Suprapubic skin (tissue), 4 donors: ENCODE measurements at regions not wholly inside any gene's neighbourhood (a gene's known extent, or its start where the extent isn't known, plus 50 kb on each side); places are given as distances from the start of the nearest gene placed in this dataset.

Source experiments
- DNase-seq, 2 donors: peaks; one replicate each; pipeline ENCODE4 v3.0.0-alpha.2; 2019; ENCODE audit warnings: low spot score in 2 of 2
- H3K27ac ChIP-seq: fragments of 200-600 bp; sonication (generic); one replicate; pipeline ENCODE4 v1.5.1; 2019
- H3K27me3 ChIP-seq: fragments of 200-600 bp; sonication (generic); one replicate; pipeline ENCODE4 v1.5.1; 2019
- H3K36me3 ChIP-seq: fragments of 200-600 bp; sonication (generic); one replicate; pipeline ENCODE4 v1.5.1; 2019
- H3K4me1 ChIP-seq: fragments of 200-600 bp; sonication (generic); one replicate; pipeline ENCODE4 v1.5.1; 2019
- H3K4me3 ChIP-seq: fragments of 200-600 bp; sonication (generic); one replicate; pipeline ENCODE4 v1.5.1; 2019; ENCODE audit warnings: mild to moderate bottlenecking
- H3K9me3 ChIP-seq: fragments of 200-600 bp; sonication (generic); one replicate; pipeline ENCODE4 v1.5.1; 2019
- EP300 ChIP-seq: sonication (generic); formaldehyde crosslinking; IDR thresholded peaks from one replicate; pipeline ENCODE4 v1.6.1; 2017; ENCODE audit warnings: antibody characterized with exemption
- POLR2A ChIP-seq, 2 donors: fragments of 450-650 bp; IDR thresholded peaks; one replicate each; pipeline ENCODE4 v1.6.1; 2017; ENCODE audit warnings: antibody characterized with exemption in 2 of 2, mild to moderate bottlenecking in 2 of 2, moderate library complexity in 2 of 2
- POLR2AphosphoS5 ChIP-seq, 3 donors: sonication (generic); formaldehyde crosslinking; IDR thresholded peaks; one replicate each; pipeline ENCODE4 v1.6.1; 2017; ENCODE audit warnings: antibody characterized with exemption in 3 of 3
- WGBS: methylation state at CpG from one replicate; pipeline ENCODE4 v1.1.5; 2018; 5-methylcytosine and 5-hydroxymethylcytosine counted together
- TF ChIP-seq, protein P1 (sequence below), 2 donors: fragments of 200-600 bp in 1 of 2; fragments of 450-650 bp in 1 of 2; sonication (generic) in 1 of 2; IDR thresholded peaks; one replicate each; pipeline ENCODE4 v1.5.1; 2016 to 2019; ENCODE audit warnings: antibody characterized with exemption in 2 of 2, mild to moderate bottlenecking in 1 of 2, moderate library complexity in 1 of 2

- Histone ChIP-seq H3K27ac (no peak overlapping the region), H3K9me3 (no peaks in the 10 kb centered on the region), H3K36me3 (no peaks in the 10 kb centered on the region), H3K4me3 (no peak overlapping the region), H3K4me1 (no peaks in the 10 kb centered on the region), H3K27me3 (no peaks in the 10 kb centered on the region)
- WGBS: 79% methylated on average over 6 of the region's 6 CpGs
- no peak for DNase-seq
- TF ChIP-seq EP300 (no peak), POLR2AphosphoS5 (IDR thresholded peaks at IDR 0.05) (no peak)
These were observed 598.4 kb upstream of the GNPDA2 start for GRCh38 chr4:45324455-45325417.

GRCh38 chr4:45323453-45324058 is 597.2 kb upstream of the GNPDA2 start:
- DNase-seq: no peak
- H3K4me3 ChIP-seq: no peak overlapping the region
- TF ChIP-seq EP300 (no peak), POLR2AphosphoS5 (IDR thresholded peaks at IDR 0.05) (no peak), POLR2A (IDR thresholded peaks at IDR 0.05) (no peak)
- no peaks in the 10 kb centered on the region for H3K27me3 ChIP-seq
- no peaks in the 10 kb centered on the region for H3K9me3 ChIP-seq
- H3K27ac ChIP-seq: no peak overlapping the region
- no peaks in the 10 kb centered on the region for H3K4me1 ChIP-seq
- WGBS: 84% methylated on average over 2 of the region's 2 CpGs
- no peaks in the 10 kb centered on the region for H3K36me3 ChIP-seq

DNA sequence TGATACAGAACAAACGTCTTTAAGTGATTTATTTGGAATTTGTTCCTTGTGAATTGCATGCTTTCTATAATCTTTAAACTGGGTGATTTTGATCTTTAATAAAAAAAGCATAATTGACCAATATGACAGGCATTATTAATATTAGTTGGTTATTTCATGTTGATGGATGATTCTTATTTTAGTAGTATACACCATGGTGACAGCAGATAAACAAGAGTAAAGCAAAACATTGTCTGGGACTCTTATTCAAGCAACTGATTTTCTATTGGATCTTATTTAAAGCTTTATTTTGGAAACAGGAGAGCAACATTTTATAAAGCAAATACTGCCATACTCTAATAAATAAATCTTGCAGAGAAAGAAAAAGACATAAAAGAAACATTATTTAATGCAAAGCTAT is 591.4 kb upstream of the GNPDA2 start:
- no peak for TF ChIP-seq EP300
- no peak for TF ChIP-seq POLR2A (IDR thresholded peaks at IDR 0.05)
- no peak for TF ChIP-seq POLR2AphosphoS5 (IDR thresholded peaks at IDR 0.05)
- TF ChIP-seq, protein P1, sequence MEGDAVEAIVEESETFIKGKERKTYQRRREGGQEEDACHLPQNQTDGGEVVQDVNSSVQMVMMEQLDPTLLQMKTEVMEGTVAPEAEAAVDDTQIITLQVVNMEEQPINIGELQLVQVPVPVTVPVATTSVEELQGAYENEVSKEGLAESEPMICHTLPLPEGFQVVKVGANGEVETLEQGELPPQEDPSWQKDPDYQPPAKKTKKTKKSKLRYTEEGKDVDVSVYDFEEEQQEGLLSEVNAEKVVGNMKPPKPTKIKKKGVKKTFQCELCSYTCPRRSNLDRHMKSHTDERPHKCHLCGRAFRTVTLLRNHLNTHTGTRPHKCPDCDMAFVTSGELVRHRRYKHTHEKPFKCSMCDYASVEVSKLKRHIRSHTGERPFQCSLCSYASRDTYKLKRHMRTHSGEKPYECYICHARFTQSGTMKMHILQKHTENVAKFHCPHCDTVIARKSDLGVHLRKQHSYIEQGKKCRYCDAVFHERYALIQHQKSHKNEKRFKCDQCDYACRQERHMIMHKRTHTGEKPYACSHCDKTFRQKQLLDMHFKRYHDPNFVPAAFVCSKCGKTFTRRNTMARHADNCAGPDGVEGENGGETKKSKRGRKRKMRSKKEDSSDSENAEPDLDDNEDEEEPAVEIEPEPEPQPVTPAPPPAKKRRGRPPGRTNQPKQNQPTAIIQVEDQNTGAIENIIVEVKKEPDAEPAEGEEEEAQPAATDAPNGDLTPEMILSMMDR (IDR thresholded peaks at IDR 0.05): no peak
- H3K27me3 ChIP-seq: no peaks in the 10 kb centered on the region
- WGBS: 46% methylated on average over 1 of the region's 1 CpG
- H3K4me3 ChIP-seq: no peak overlapping the region
- no peaks in the 10 kb centered on the region for H3K36me3 ChIP-seq
- H3K4me1 ChIP-seq: no peaks in the 10 kb centered on the region
- no peak for DNase-seq
- H3K27ac ChIP-seq: no peak overlapping the region
- H3K9me3 ChIP-seq: no peaks in the 10 kb centered on the region

GRCh38 chr4:45317276-45317675 is 590.9 kb upstream of the GNPDA2 start:
- no peaks in the 10 kb centered on the region for H3K27me3 ChIP-seq
- 64% methylated on average over 2 of the region's 2 CpGs for WGBS
- H3K27ac ChIP-seq: no peak overlapping the region
- no peaks in the 10 kb centered on the region for H3K4me1 ChIP-seq
- H3K9me3 ChIP-seq: peaks cover under 1% of the 10 kb centered on the region
- H3K4me3 ChIP-seq: no peak overlapping the region
- DNase-seq: no peak
- no peaks in the 10 kb centered on the region for H3K36me3 ChIP-seq
- TF ChIP-seq POLR2A (IDR thresholded peaks at IDR 0.05) (no peak), EP300 (no peak), POLR2AphosphoS5 (IDR thresholded peaks at IDR 0.05) (no peak)
- TF ChIP-seq, protein P1 (IDR thresholded peaks at IDR 0.05): no peak

GRCh38 chr4:45316257-45316656 is 589.9 kb upstream of the GNPDA2 start:
- H3K27me3 ChIP-seq: no peaks in the 10 kb centered on the region
- no peak for DNase-seq

More at GRCh38 chr4:45316257-45316656, 589.9 kb upstream of the GNPDA2 start:
- TF ChIP-seq POLR2A (IDR thresholded peaks at IDR 0.05) (no peak), POLR2AphosphoS5 (IDR thresholded peaks at IDR 0.05) (no peak), EP300 (no peak)
- TF ChIP-seq, protein P1 (IDR thresholded peaks at IDR 0.05): no peak
- WGBS: 83% methylated on average over 2 of the region's 2 CpGs
- Histone ChIP-seq H3K9me3 (peaks cover 4% of the 10 kb centered on the region), H3K27ac (no peak overlapping the region), H3K4me3 (no peak overlapping the region), H3K36me3 (no peaks in the 10 kb centered on the region), H3K4me1 (no peaks in the 10 kb centered on the region)
